Fibroblast of pulmonary artery (primary cell): ENCODE measurements at regions not wholly inside any gene's neighbourhood (a gene's known extent, or its start where the extent isn't known, plus 50 kb on each side); places are given as distances from the start of the nearest gene placed in this dataset.

Experiments
- DNase-seq: peaks from one replicate; pipeline ENCODE4 v3.0.0-alpha.2; 2010; ENCODE audit warnings: low read depth
- H3K4me3 ChIP-seq: replicated peaks from 2 replicates; pipeline ENCODE4 v1.5.1; 2011; ENCODE audit warnings: low read depth, mild to moderate bottlenecking, control low read depth, low read length, moderate library complexity
- CTCF ChIP-seq: IDR thresholded peaks from 2 replicates; pipeline ENCODE4 v1.5.1; 2011; ENCODE audit warnings: mild to moderate bottlenecking, control low read depth, low read length, inconsistent platforms; ENCODE audit errors: missing control alignments

GRCh38 chr11:69422645-69423044, 58.8 kb upstream of the LINC01488 start:
- H3K4me3 ChIP-seq, result no peak overlapping the region
- no peak for DNase-seq
- no peak for TF ChIP-seq CTCF

- DNase-seq, result no peak
- no peak overlapping the region for H3K4me3 ChIP-seq
- TF ChIP-seq CTCF, result no peak
Measured at GRCh38 chr11:69423181-69423580, 58.3 kb upstream of the LINC01488 start.

GRCh38 chr11:69423611-69424385, 57.7 kb upstream of the LINC01488 start:
- no peak for TF ChIP-seq CTCF
- no peak overlapping the region for H3K4me3 ChIP-seq
- no peak for DNase-seq

GRCh38 chr11:69424748-69425147, 56.7 kb upstream of the LINC01488 start:
- no peak overlapping the region for H3K4me3 ChIP-seq
- TF ChIP-seq CTCF, result no peak
- DNase-seq, result no peak

GRCh38 chr11:69425444-69425843, 56.0 kb upstream of the LINC01488 start:
- no peak for DNase-seq
- TF ChIP-seq CTCF, result no peak

GRCh38 chr11:69425895-69426544, 55.4 kb upstream of the LINC01488 start:
- no peak for DNase-seq
- no peak overlapping the region for H3K4me3 ChIP-seq
- TF ChIP-seq CTCF, result no peak

More at GRCh38 chr11:69425444-69425843, 56.0 kb upstream of the LINC01488 start:
- no peak overlapping the region for H3K4me3 ChIP-seq
